HG02763 (cell line): ENCODE measurements at regions not wholly inside any gene's neighbourhood (a gene's known extent, or its start where the extent isn't known, plus 50 kb on each side); places are given as distances from the start of the nearest gene placed in this dataset.

ENCODE experiments used
- ATAC-seq: cut with Tn5 transposase; IDR thresholded peaks from one replicate; pipeline ENCODE4 v1.9.1; 2021; ENCODE audit warnings: mild to moderate bottlenecking, moderate library complexity; ENCODE audit not compliant: unreplicated experiment

DNA sequence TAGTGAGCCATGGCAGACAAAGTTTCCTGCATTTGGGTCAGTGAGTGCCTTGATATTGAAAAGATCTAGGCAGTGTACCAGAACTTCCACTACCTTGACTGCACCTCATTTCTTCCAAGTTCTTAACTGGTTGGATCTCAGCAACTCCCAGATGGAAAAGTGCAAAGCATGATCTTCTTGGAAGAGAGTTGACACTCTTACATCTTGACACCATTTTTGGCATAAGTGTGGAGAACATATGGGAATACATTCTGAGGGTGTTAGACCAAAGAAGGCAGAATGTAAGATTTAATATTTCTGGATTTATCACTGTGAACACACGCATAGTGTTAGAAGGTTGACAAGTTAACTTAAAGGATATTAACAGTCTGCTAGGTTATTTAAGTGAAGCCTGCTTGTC lies 555.1 kb upstream of the CTNND2 start:
- no peak for ATAC-seq

DNA sequence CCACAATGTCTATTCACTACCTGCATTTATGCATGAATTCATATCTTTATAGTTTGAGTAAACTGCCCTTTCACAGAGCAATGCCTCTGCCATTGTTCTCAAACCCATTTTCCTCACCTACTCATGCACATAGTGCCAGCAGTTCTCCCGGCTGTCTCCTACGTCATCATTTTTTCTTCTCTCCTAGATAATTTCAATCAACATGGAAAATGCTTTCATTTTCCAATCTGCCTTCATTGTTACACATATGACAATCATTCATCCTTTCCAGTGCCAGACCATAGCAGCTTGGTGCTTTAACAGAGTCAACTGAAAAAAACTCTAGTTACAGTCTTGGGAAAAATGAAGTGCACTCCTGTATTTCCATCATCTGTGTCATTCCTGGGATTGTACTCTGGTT lies 514.8 kb upstream of the CTNND2 start:
- no peak for ATAC-seq

DNA sequence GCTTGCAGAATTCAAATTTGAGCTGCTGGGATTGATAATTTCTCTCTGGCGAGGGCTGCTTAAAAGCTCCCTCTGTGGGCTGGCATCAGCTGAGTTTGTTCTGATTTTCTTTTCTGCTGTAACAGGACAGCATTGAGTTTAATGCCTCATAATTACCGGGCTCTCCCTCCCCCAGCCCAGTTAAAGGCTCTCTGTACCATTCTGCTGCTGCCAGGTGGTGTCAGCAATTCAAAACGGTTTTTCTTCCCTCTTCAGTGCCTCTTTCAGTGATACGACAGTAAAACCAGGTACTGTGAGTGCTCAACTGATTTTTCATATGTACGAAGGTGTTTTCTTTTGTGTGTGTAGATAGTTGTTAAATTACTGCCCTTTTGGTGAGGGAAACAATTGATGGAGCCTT lies 509.3 kb upstream of the CTNND2 start:
- ATAC-seq = no peak

DNA sequence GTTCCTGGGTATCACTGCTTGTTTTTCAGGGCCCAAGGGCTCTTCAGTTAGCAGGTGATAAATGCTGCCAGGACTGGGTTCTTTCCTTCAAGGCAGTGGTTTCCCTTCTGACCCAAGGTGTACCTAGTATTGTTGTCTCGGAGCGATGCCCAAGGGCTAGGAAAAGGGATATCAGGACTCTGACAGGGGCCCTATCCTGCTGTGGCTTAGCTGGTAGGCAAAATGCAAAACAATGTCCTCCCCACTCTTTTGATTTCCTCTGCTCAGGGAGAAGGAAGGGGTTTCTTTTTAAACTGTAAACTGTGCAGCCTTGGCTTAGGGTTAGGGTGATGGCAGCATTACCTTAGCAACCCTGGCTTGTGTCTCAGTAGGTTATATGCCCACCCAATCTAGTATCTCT lies 508.8 kb upstream of the CTNND2 start:
- ATAC-seq = no peak

DNA sequence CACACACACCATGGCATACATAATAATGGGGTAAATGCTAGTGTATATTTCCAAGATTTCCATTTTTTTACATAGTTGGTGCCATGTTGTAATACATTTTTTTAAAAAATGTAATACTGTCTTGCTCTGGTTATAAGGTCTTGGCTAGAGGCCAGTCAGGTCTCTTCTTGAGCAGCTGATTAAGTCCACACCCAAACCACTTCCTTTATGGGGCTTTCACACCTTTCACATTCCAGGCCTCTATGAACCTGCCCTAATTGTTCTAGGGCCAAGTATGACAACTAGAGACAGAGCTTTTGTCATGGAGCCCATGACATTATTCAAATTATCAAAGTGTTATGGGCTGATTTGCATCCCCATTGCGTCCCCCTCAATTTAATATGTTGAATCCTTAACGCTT lies 495.6 kb upstream of the CTNND2 start:
- ATAC-seq = no peak

DNA sequence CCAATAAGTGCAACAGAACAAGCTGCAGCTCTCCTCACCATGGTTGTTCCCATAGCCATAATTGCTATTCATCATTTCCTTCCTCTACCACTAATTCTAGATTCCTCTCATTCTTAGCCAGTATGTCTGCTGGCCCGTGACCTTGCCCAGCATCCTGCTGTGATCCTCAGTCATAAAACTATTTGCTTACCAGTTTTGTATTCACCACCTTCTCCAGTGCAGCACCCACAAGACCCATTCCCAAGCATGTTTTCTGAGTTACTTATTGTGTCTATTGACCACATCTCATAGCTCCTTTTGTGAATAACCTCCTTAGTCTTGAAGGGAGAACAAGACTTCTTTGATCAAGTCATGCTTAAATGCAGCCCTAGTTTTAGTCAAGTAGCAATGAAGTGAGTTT lies 488.0 kb upstream of the CTNND2 start:
- no peak for ATAC-seq

DNA sequence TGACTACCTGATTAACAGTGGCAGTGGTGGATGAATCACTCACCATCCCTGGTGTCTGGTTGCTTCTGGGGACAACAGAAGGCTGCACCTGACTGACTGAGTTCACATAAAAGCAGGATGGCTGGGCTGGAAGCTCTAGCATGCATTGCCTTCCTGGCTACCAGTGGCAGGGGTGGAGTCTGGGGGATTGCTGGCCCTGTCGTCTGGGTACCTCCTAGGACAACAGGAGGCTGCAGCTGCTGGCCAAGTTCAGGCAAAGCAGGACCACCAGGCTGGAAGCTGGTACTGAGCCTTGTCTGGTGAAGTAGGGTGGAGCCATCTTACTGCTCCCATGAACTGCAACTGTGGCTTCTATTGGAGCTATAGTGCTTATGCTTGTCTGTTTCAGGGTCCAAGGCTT lies 480.8 kb upstream of the CTNND2 start:
- ATAC-seq = no peak

DNA sequence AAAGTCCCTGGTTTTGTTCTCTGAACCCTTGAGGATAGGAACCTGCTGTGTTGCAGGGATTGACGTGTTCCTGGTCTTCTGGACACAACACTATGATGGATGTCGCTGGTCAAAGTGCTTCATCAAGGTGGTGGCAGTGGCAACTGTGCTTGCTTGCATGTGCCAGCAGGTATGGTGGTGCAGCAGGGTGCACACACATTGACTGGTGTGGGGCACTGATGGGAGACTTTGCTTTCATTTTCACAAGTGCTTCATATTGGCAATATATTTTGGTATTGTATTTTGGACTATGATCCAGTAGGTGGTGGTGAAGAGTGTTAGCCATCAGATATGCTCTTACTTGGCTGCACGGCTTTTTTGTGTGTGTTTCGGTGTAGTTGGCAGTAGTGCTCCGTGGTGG lies 479.8 kb upstream of the CTNND2 start:
- no peak for ATAC-seq

DNA sequence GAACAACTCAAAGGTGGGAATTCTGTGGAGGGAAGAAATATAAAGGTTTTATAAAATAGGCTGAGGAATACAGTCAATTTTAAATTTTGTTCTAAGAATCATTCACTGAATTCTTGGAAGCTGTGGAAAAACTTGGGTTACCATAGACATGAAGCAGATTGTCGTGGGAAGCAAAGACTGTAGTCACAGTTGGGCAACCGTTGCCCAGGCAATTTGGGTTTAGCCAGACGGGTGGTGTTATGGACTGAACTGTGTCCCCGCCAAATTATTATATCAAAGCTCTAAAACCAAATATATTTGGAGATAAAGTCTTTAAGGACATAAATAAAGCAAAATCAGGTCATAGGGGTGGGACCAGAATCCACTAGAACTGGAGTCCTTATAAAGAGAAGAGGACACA lies 463.7 kb upstream of the CTNND2 start:
- ATAC-seq = no peak

DNA sequence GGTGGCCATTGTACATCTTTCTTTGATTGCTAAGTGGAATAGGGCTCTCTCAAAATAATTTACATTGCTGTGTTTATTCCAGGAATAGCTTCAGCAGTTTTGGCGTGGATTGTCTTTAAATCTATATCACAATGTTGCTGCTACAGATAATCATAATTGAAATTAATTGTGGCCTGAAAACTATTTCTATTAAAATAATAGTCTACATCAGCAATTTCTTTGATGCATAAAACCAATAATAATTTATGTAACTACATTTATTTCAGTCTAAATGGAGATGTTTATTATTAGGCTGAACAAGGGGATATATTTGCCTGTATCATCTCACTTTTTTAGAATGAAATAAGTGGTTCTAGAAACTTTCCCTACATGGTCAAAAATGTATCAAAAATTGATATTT lies 456.0 kb upstream of the CTNND2 start:
- no peak for ATAC-seq

DNA sequence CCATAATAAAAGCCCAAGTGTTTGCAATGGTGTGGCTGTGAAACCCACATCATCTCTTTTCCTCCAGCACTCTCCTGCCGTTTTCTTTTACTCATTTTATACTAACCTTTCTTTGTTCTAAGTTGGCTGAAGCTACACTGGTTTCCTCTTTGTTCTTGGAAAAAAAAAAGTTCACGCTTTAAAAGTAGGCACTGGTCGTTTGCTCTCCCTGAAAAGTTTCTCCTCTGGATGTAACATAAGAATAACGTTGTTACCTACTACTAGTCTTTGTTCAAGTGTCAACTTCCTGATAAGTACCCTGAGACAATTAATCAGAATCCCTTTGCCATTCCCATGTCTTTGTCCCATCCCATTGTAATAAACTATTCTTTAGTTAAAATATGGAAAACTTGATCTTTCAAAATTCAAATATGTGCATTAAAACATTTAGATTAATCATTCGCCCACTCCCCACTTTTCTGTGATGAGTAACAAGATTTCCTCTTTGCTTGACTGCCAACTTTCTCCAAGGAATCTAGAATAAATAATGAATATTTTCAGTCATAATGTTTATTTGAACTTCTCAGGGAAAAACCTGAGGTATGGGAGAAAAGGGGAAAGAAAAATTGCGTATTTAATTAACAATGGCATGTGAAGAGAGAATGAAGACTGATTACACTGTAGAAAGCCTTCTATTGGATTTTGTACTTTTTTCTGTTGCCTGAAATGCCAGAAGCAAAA lies 454.3 kb upstream of the CTNND2 start:
- no peak for ATAC-seq

DNA sequence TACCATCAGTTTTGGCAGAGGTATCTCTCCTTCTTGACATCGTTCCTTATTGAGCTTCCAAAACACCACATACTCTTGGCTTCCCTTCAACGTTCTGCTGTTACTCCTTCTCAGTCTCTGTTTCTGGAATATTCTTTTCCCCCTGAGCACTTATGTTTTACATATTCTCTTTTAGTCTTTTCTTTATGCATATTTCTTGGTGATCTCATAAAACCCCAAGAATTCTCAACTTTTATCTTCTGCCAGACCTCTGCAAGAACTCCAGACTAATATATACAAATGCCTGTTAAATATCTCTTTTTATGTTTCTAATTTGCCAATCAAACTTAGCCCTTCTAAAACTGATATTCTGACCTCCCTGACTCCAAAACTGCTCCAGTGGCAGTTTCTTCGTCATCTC lies 453.4 kb upstream of the CTNND2 start:
- no peak for ATAC-seq

DNA sequence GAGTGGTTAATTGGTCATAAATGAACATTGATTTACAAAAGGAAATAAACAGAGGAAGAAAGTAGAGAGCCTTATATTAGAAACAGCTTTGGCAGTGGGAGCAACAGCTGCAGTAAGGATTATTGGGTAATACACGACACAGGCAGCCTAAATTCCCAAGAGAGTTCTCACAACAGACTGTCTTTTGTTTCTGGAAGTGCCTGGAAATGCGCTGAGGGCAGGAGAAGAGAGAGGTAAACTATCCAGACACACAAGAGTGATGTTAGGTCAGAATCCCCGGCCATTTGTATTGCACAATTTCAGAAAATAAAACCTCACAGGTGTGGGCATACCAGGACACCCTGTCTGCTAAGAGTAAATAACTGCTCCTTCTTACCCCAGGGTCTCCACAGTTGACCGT lies 450.4 kb upstream of the CTNND2 start:
- ATAC-seq = no peak

DNA sequence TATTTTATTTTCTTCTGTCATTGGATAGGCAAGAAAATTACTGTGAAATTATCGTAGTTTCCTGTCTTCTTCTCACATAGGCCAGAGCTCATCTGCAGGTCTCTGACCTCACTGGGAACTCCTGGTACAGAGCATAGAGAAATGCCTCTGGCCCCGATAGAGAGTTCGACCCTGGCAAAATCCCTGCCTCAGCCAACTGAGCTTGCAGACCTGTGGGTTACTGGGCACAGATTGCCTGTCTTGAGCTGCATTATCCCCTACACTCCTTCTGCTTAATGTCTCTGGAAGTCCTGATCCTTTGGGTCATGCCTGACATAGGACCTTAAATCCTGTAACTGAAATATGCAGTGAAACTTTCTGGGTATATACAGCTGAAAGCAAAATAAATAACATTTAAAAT lies 439.3 kb upstream of the CTNND2 start:
- no peak for ATAC-seq

DNA sequence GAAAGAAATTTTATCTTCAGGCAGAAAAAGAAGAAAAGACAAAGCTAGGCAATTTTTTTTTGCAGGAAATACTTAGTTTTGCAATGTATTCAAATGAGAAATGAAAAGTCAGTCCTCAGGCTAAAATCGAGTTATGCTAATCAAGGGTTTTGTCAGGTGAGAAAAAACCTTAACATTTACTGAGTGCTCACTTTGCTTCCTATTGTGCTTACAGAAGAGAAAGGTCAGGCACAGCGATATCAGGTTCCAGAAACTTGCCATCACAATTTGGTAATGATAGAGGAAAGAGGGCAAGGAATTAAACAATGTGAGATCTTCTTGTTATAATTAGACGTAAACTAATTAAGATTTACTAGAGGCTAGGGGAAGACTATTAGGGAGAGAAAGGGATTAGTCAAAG lies 431.7 kb upstream of the CTNND2 start:
- ATAC-seq = no peak

DNA sequence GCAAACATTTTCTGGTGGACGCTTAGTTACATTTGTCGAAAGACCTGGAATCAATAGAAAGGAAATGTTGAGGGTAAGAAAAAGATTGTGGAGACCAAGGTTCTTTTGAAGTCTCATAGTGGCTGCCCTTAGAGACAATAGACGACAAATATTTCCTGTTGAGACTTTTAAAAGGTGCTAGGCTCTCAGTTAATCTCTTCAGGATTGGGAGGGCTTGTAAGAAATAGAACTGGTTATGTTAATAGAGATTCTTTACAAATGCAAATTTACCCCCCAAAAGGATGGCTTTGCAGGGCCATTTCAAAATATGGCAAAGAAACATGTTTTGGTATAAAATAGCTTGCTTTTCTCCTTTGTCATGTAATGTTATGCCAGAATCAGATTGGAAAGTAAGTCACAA lies 428.2 kb upstream of the CTNND2 start:
- ATAC-seq = no peak

DNA sequence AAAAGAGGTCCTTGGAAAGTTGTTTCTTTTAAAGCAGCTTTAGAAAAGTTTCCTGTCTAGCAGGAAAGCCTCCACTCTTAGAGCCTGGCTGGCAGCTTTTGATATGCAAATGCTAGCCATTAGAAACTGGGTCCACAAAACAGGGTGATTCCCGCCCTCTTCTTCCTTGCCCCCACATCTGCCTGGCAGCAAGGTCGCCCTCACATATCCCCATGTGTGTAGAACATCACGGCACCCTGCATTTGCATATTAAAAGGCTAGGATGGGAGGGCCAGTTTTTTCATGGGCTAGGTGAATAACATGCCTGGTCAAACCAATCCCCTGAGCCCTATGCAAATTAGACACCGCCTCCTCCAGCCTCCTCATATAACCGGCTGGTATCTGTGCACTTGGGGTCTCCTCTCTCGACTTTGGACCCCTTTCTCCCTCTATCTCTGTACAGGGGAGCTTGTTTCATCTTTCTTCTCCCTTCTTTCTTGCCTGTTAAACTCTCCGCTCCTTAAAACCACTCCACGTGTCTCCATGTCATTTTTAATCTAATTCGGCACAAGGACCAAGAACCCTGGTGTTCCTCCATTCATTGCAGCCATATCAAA lies 426.8 kb upstream of the CTNND2 start:
- ATAC-seq = no peak

DNA sequence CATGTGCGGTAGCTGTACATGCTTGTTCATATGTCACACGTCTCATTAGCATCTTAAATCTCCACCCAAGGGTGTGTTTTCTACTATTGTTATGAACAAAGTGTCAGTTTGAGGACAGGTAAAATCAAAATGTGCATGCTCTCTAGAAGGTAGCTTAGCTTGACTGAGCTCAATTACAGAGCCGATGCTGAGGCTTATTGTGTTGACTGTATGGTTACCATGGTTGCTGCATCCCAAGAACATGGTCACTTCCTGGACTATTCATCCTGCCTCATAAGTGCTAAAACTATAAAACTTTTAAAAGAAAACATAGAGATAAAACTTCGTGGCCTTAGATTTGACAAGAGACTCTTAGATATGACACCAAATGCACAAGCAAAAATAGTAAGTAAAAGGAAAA lies 426.1 kb upstream of the CTNND2 start:
- ATAC-seq = no peak

DNA sequence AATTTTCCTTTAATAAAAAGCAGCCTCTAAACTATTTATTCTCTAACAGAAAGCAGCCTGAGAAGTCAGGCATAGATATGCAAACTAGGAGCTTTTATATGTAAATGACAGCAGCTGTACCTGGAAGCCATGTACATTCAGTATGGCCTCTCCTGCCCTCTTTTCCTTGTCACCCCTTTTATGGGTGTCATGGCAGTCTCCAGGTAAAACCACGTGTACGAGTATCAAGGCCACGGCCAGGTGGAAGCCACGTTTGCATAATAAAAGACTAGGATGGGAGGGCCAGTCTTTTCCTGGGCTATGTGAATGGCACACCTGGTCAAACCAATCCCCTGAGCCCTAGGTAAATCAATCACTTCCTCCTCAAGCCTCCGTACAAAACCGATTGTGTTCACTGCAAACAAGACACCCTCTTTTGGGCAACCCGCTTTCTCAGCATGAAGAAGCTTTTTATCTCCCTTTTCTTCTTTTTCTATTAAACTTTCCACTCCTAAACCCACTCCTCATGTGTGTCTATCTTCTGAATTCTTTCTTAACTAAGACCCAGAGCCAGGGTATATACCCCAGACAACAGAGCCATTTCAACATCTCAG lies 419.5 kb upstream of the CTNND2 start:
- ATAC-seq = no peak

DNA sequence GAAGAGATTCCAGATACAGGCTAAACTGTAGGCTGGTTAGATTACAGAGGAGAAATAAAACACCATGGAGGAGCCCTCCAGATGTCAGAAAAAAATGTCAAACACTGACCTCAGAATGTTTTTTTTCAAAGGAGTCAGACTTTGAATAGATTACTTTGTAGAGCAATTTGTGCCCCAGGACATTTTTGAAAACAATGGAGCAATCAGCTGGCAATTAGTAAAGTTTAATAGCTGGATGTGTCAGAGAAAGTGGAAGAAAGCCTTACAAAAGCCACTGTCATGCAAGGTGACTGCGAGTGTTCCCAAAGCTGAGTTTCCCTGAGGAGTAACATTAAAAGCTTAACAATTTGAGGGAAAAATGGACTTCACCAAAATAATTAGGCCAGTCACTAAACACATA lies 417.8 kb upstream of the CTNND2 start:
- ATAC-seq = no peak

DNA sequence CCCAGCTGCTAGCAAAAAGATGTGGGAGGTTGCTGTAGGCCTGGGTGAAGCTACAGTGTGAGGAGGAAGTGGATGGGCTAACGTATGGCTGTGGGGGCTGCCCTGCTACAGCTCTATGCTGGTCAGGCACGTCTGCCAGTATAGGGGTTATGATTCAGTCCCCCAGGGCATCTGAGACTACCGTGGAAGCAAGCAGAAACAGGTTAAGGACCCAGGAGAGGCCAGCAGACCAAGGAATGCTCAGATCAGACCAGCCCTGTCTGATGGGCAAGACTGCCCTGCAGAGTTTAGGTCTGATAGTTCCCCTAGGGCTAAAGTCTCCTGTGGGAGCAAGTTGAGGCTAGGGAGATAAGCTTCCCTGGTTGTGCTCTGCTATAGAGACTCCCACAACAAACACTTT lies 416.1 kb upstream of the CTNND2 start:
- no peak for ATAC-seq

DNA sequence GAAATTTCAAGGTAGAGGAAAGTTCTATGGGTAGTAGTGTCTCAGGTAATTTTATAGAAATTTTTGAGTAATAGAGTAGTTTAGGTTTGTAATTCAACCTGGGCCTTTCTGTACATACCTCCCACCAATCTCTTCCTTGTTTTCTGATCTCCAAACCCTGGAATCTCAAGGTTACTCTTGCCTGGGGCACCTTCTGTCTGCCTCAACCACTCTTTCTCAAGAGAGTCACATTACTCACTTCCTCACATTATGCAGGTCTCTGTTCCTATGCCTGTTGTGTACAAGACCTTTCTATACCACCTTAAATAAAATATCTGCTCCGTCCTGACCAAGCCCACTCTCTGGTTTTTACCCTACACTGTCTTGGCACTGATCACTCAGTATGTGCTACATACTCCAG lies 412.6 kb upstream of the CTNND2 start:
- ATAC-seq = no peak

DNA sequence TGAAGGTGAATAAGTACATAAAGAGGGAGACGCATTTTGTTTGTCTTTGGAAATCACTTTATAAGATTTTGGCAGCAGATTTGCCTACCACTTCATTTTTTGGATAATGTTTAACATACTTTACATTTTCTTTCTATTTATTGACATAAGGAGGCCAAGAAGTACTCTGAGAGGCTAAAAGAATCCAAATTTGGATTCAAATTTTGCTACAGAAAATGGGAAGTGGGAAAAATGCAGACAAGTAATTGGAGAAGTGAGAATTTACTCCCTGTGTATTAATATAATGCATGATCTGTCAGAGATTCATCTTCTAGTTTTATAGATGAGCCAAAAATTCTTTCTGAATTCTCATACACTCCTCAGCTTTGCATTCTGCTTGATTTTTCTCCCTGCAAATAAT lies 411.2 kb upstream of the CTNND2 start:
- ATAC-seq = no peak
